HG03439 (cell line): ENCODE measurements at regions not wholly inside any gene's neighbourhood (a gene's known extent, or its start where the extent isn't known, plus 50 kb on each side); places are given as distances from the start of the nearest gene placed in this dataset.

ENCODE experiments used
- ATAC-seq: cut with Tn5 transposase; IDR thresholded peaks from one replicate; pipeline ENCODE4 v1.9.1; 2021; ENCODE audit warnings: mild to moderate bottlenecking, moderate library complexity; ENCODE audit not compliant: unreplicated experiment

DNA sequence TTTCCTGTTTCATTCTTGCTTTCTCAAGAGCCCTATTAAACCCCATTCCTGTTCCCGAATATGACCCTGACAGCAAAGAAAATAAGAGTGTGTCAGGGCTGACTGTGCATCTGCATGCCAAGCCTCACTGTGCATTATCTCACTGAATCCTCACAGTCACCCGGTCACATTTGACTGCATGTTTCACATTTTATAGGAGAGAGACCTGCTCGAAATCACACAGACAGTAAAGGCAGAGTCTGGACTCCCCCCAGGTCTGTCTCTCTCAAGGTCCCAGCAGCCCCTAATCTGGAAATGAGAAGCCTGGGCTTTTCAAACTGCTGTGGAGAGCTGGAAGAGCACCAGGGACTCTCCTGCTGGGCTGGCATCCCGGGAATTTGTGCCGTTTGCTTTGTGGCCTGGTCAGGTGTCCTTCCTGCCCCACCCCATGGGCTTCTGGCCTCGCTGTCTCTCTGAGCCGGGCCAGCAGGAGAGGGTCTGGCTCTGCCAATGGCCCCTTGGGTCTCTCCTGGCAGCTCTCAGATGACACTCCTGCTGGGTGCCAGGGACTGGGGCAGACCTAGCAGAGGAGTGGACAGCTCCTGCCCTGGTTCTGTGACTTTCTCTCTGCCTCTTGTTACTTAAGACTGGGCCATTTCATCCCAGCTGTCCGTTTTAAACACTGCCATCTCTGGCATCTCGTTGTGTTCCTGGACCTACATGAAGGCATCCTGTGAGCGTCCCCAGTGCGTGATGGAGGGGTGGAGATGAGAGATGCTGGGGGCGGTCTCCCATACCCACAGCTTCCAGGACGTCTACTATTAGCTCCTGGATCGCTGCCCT, 173.6 kb downstream of the ARHGAP12 start:
- ATAC-seq, result no peak

GRCh38 chr10:31753681-31754080, 174.9 kb downstream of the ARHGAP12 start:
- no peak for ATAC-seq

- ATAC-seq, result no peak
Measured at GRCh38 chr10:31752170-31752569, 176.5 kb downstream of the ARHGAP12 start.

GRCh38 chr10:31751738-31752080, 176.9 kb downstream of the ARHGAP12 start:
- no peak for ATAC-seq

DNA sequence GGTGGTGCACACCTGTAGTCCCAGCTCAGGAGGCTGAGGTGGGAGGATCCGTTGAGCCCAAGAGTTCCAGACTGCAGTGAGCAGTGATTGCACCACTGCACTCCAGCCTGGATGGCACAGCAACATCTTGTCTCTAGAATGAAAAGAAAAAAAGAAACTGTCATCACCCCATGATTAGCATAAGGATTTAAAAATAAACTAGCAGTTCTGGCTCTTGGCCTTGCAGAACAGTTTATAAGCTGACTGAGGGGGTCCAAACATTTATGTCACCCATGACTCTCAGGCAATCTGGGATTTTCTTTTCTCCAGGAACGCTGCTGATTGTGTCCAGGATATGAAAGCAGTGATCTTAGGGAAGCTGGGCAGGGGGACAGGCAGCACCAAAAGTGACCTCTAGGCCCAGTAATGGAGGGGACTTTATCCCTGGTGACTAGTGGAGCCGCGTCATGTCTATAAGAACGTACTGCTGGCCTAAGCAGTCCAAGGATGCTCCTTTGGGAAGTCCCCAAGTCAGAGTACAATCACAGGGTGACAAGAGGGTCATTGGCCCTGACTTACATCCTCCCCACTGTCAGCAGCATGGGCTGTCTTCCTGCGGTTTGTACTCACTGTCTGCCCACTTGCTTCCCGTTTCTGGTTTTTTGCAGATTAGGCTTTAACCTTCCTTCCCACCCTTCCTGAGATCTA, 177.4 kb downstream of the ARHGAP12 start:
- ATAC-seq, result no peak

DNA sequence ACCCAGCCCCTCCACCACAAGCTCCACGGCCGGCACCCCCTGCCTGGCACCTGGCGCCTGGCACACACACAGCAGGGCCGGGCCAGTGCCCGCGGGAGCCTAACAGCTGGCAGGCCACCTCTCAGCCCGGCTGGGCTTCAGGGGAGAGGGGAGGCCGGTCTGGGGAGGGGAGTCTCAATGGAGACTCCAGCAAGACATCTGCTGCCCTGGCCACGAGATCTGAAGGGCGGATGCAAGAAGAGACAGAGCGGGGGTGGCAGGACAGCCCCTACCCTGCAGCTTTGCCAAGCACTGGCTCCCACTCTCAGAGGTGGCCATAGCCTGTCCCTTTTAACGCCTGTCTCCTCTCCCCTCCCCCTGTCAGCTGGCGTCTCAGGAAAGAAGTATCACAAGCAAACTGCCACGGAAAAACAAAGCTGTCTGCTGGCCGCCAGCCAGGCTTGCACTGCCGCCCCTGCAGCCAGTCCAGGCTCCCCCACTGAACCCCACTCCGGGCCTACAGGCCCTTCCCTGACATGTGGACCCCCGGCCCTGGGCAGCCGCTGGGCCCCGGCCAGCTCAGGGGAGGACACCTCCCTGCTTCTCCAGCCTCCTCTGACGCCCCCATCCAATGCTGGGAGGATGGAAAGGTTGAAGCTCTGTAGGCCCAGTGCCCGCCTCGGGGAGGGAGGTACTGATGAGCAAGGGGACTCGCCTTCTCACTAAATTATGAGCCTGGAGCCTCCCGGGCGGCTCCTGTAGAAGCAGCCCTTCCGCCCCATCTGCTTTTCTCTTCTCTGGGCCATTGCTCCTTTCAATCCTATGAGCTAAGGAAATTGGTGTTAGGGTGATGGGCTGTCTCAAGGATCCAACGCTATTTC, 178.4 kb downstream of the ARHGAP12 start:
- ATAC-seq, result no peak

- ATAC-seq, result no peak
Measured at GRCh38 chr10:31749301-31749700, 179.3 kb downstream of the ARHGAP12 start.

- ATAC-seq, result no peak
Measured at GRCh38 chr10:31745612-31746376, 182.8 kb downstream of the ARHGAP12 start.

- ATAC-seq, result no peak
Measured at GRCh38 chr10:31744025-31744424, 184.6 kb downstream of the ARHGAP12 start.

GRCh38 chr10:31742255-31742654, 186.4 kb downstream of the ARHGAP12 start:
- no peak for ATAC-seq

GRCh38 chr10:31741473-31741872, 187.2 kb downstream of the ARHGAP12 start:
- ATAC-seq, result no peak

DNA sequence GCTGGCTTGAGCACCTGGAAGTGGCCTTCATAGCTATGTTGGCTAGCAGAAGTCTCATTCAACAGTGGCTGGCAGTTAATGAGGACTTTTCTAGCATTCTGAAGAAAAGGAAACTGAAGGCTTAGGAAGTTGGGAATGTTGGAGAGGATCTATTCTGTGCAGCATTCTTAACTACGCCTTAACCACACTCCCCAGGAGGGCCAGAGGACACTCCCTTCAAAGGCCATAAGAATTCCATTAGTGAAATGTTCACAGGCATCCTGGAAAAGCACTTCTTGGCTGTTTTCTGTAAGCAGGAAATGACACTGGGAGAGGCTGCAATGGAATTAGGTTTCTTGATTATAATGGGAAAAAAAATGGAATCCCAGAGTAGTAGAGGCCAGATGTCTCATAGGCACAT, 188.9 kb downstream of the ARHGAP12 start:
- no peak for ATAC-seq

DNA sequence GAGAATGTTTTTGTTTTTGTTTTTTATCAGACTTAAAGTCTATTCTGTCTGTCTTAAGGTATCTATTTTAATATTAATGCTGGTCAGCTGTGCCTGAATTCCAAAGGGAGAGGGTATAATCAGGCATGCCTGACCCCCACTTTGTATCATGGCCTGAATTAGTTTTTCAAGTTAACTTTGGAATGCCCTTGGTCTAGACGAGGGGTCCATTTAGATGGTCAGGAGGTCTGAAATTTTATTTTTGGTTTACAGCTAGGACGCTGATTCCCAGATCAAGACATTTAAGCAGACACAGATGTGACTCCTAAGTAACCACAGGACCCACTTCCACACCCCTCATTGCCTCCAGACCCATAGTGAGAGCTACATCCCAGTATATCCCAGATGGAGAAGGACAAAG, 189.5 kb downstream of the ARHGAP12 start:
- ATAC-seq, result no peak

DNA sequence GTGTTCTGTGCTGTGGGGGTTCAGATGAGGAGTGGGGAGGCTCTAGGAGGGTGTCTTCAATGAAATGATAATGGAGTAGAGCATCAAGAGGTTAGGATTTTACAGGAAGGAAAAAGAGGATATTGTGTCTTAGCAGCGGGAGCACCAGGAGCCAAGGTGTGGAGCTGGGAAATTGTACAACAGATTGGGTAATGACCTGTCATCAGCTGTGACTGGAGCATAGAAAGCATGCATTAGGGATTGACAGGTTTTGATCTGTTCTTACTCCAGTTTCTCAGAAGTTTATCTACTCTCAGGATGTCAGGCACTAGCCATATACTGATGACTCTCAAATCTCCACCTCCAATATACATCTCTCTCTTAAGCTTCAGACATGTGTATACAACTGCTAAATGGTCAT, 196.9 kb downstream of the ARHGAP12 start:
- ATAC-seq, result no peak

GRCh38 chr10:31730776-31731175, 197.9 kb downstream of the ARHGAP12 start:
- no peak for ATAC-seq

- ATAC-seq, result no peak
Measured at GRCh38 chr10:31728698-31729224, 199.9 kb downstream of the ARHGAP12 start.

- ATAC-seq, result no peak
Measured at GRCh38 chr10:31725436-31725835, 203.2 kb downstream of the ARHGAP12 start.

DNA sequence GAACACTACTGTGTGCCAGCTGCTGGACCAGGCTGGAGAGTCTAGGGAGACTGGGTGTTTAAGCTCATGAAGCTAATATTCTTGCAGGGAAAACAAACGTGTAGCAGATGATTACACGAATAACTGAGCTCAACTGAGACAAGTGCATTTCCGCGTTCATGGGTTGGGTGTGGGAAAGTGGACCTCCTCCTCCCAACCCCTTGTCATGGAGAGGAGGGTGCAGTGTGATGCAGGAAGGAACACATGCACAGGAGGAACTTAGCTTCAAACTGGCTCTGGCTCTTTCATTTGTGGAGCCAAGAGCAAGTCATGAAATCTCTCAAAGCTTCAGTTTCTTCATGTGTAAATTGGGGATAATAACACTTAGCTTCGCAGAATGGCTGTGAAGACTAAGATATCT, 204.3 kb downstream of the ARHGAP12 start:
- no peak for ATAC-seq

DNA sequence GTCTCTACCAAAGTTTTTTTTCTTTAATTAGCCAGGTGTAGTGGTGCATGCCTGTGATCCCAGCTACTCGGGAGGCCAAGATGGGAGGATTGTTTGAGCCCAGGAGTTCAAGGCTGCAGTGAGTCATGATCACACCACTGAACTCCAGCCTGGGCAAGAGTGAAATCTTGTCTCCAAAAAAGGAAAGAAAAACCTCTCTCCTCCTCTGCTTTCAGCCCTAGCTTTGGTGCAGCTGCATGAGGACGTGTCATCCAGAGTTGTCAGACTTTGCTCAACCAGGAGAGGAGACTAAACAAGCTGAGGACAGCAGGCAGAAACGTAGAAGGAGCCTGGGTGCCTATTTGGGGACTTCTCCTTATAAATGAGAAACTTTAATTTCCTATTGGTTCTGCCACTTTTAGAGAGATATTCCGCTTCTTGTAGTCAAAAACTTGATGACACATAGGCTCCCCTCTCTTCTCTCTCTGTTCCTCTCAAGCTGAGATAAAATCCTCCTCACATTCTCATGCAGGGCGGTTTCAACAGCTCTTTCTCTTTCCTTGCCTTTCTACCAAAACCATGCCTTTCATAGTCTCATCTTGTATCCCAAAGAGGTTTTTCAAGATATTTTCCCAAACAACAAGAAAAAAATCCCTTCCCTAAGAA, 205.4 kb downstream of the ARHGAP12 start:
- ATAC-seq, result no peak

GRCh38 chr10:31721096-31721495, 207.5 kb downstream of the ARHGAP12 start:
- ATAC-seq, result no peak
